Inflammatory macrophage (primary cell): ENCODE measurements at regions not wholly inside any gene's neighbourhood (a gene's known extent, or its start where the extent isn't known, plus 50 kb on each side); places are given as distances from the start of the nearest gene placed in this dataset.
A peak's percentile ranks its signal among the peaks of the same experiment; 100 is the strongest.

Experiments used
- DNase-seq, 2 donors: peaks; one replicate each; pipeline ENCODE4 v3.0.0-alpha.2; 2020 to 2022

DNA sequence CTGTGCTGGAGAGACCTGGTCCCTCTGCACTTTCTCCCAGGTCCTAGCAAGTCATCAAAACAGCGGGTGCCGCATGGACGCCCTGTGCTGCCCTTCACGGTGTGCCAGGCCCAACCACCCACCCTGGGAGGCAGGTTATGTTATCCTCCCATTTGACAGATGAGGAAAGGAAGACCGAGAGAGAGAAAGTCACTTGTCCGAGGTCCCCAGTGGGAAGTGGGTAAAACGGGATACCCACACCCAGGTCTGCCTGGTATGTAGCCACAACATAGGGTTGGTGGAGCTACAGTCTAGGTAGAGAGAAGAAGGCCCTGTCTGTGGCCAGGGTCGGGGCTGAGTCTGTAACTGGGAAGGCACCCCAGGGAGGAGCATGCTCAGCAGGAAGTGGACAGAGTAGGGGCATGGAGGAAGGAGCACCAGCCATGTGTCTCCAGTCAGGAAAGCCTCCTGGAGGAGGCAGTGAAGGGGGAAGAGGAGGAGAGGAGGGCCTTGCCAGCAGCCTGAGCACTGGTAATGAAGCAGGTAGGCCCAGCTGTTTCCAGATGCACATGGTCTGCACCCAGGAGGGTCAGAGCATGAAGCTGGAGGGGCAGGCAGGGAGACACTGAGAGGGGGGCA is 98.4 kb downstream of the ZFP36L2 start:
- DNase-seq = peak; percentile 33 to 42

DNA sequence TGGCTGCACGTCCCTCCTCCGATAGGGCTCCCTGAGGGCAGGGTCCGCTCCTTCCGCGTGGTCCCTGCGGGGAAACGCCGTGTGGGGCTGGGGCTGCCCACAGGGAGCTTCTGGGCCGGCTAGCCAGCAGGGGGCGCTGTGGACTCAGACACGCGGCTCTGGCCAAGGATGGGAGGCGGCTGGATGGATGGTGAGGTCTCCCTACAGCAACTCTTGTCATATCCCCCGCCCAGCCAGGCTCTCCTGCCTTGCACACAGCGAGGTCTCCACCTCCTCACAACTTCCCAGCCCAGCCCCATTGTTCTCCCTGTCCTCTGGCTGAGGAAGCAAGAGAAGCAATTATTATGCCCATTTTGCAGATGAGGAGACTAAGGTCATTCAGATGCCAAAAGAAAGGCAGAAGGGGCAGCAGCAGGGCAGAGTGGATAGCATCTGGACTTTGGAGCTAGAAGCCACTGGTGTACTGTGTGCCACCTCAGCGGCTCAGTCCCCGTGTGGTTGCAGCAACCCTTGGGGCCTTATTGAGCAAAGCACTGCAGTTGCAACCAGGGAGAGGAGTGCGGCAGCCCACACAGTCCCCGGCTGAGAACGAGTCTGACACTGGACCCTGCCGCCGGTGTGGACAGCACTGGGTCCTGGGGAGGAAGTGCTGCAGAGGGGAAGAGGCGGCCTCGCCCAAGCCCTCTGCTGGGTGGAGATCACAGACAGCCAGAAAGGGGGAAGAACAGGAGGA is 99.0 kb downstream of the ZFP36L2 start:
- DNase-seq = peak; percentile 98

DNA sequence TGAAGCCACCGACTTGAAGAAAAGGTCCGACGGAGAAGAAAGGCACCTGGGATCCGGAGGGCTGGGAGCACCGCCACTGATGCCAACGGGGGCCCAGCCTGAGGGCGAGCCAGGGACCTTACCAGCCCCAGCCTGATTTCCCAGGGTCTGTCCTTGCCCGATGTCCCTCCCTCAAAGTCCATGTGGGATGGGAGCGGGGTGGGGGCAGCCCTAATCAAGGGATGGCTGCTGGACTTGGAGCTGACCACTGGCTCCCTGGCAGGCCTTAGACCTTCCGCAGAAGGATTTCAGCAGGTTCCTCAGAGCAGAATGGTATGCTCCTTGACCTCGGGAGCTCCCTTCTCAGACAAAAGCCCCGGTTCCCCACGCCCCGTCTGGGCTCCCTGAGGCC is 99.6 kb downstream of the ZFP36L2 start:
- no peak for DNase-seq

DNA sequence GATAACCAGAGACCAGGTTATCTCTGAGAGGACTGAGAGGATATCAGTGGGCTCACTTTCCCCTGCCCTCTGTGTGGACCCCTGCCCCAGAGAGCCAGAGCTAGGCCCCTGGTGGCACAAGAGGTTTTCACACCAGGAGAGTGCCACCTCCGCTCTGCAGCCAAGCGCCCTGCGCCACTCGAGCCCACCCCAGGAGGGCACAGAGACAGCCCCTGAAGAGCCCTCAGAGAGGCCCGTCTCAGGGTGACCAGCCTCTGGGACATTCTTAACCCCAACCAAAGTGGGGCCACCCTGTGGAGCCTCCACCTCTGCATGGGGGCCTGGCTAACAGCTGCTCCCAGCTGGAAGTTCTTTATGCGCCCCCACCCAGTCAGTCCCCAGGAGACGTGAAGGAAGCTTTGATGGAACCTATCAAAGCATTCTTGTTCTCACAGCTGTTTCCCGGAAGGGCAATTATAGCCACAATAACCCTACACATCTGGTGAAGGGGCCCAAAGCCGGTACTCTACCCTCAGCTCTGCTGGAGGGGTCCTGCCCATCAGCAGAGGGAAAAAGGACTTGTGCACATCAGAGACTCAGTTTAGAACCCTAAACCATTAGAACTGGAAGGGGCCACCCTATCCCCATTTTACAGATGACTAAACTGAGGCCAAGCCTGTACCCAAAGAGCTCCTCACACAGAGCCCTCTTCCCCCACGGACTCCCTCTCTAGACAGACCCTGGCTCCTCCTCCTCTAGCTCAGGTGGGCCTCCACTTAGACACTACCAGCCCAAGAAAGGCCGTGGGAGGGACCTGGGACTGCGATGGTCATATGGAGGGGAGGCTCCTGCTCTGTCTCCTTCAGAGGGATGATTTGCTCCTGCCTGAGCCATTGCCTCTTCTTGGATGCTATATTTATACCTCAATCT is 101.1 kb downstream of the ZFP36L2 start:
- DNase-seq = no peak

DNA sequence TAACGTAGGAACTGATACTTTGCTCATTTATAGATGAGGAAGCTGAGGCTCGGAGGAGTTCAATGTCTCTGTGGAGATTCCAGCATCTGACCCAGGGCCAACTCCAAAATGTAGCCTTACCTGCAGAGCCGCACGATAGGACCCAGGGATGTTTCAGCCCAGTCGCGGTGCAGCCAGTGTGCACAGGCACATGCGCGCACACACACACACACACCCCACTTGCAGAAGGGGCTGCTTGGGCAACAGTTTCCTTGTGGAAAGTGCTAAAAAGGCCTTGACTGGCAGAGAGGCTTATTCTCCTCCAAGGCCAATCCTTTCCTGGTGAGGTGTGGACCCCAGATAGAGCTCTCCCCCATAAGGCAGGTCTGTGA is 101.7 kb downstream of the ZFP36L2 start:
- no peak for DNase-seq

DNA sequence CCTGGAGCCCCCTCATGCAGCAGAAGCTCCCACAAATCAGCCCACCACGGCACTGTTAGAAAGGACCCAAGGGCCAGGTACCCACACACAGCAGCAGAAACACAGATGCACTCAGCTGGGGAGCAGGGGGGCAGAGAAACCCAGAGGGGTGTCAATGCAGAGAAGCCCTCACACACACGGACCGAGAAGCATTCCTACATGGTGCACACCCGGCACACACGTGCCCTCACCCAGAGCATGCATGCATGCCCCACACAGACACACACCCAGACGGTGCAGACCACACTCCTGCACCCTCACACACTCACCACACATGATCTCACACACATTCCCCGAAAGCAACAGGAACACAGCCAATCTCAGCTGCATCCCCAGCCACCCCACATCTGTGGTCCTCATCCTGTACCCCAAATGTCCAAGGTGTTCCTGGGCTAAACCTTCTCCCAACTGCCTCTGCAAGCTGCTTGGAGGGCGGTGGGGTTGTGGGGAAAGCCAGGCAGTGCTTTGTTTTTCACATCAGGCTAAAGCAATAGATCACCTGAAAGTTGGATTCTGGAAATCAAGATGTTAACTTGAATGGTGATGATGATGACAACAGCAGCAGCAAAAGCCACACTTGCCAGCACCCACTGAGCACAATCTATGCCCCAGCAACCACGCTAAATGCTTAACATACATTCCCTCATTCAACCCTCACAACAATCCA is 102.3 kb downstream of the ZFP36L2 start:
- no peak for DNase-seq

DNA sequence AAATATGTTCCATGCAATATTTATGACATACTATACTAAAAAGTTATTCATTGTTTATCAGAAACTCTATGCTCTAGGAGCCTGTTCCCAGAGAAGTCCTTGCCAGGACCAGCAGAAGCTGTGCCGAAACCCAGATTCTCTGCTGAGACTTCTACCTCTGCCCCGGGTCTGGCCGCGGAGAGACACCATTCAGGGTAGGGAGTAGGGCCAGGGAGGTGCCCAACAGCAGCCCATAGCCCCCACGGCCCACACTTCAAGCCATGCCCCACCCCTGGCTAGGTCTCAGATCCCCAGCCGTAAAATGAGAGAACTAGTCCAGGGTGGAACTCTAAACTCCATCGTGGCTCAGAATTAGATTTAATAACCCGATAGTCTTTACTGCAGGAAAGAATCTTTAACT is 102.9 kb downstream of the ZFP36L2 start:
- no peak for DNase-seq

DNA sequence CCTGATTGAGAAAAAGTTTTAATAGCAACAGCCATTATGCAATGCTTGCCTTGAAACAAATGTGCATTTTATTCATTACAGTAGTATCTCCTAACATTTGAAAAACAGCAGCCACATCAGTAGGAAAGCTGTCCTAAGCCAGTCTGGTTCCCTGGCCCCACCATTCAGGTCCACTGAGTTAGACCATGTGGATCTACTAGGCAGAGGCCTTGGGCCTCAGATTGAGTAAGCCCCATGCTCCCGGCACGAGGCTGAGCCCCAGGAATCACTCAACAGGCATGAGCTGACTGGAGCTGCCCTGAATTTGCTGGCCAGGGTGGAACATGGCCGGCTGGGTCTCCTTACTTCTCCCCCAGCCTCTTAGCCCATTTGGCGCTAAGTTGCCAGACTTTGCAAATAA is 103.4 kb downstream of the ZFP36L2 start:
- no peak for DNase-seq

DNA sequence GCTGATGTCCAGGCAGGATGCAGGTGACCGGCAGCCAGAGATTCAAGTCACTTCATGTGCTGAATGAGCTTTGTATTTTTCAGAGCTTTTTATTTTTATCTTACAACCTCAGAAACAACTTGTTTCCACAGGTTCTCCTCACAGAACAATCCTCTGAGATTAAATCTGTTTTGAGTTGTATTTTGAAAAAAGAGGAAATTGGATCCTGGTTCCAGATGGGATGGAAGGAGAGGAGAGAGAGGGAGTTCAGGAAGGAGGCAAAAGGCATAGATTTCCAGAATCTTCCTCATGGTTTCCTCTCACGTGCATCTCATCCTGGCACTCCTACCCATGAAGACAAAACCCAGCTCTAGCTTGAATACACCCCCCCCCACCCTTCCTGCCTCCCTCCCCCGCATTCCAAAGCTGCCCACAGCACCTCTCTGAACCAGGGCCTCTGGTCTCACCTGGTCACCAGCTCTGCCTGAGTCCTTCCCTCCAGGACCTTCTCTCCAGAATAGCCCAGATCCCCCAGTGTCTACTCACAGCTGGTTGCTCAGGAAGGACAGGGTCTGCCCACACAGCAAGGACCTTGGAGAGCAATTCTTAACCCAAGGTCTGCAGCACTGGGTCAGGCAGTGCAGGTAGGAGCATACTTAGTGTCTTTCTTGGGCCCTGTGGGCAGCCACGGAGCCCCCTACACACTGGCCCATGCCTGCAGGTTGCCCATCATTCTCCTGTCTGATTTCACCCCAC is 104.7 kb downstream of the ZFP36L2 start:
- no peak for DNase-seq

DNA sequence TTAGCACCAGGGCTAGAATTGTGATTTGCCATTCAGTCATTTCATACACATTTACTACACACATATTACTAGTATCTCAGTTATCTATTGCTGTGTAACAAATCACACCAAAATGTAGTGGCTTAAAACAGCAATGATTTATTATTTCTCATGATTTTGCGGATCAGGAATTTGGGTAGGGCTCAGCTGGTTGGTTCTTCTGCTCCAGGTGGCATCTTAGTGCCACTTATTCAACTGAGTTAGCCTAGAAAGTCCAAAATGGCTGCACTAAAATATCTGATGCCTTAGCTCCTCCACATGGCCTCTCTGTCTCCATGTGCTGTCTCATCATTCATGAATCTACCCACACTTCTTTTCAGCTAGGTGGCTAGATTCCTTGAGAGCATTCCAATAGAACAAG is 107.1 kb downstream of the ZFP36L2 start:
- DNase-seq = no peak

DNA sequence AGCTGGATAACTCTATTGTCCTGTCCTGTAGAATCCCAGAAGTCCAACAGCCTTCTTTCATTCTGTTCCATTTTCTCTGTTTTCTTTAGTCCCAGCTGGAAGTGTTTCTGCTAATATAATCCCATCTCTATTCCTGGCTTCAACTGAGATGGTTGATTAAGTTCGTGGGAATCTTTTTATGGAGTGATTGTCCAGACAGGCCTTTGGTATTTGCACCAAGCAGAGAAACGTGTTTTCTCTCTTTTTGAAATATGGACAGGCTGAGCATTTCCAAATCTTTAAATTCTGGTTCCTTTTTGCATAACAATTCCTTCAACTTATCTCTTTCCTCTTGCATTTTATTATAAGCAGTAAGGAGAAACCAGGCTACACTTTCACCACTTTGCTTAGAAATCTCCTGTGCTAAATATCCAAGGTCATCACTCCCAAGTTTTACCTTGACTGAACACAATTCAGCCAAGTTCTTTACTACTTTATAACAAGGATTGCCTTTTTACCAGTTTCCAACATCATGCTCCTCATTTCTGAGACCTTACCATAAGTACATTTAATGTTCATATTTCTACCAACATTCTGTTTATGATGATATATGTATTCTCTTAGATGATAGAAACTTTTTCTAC is 108.8 kb downstream of the ZFP36L2 start:
- no peak for DNase-seq

DNA sequence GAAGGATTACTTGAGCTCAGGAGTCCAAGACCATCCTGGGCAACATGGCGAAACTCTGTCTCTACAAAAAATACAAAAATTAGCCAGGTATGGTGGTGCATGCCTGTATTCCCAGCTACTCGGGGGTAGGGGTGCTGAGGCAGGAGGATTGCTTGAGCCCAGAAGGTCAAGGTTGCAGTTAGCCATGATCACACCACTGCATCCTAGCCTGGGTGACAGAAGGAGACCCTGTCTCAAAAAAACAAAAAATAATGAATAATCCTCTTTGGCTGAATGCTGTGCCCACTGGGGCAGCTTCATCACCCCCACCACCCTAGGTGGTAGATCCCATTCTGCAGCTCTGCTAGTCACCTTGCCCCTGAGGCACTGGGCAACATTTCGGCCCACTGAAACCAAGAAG is 109.4 kb downstream of the ZFP36L2 start:
- no peak for DNase-seq

DNA sequence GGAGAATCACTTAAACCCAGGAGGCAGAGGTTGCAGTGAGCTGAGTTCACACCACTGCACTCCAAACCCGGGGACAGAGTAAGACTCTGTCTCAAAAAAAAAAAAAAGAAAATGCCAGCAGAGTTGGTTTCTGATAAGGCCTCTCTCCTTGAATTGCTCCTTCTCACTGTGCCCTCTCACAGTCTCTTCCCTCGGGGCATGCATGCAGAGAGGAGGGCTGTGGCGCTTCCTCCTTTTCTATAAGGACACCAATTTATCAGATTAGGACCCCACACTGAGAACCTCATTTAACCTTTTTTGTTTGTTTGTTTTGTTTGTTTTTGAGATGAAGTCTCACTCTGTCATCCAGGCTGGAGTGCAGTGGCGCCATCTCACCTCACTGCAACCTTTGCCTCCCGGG is 110.5 kb downstream of the ZFP36L2 start:
- DNase-seq = no peak

DNA sequence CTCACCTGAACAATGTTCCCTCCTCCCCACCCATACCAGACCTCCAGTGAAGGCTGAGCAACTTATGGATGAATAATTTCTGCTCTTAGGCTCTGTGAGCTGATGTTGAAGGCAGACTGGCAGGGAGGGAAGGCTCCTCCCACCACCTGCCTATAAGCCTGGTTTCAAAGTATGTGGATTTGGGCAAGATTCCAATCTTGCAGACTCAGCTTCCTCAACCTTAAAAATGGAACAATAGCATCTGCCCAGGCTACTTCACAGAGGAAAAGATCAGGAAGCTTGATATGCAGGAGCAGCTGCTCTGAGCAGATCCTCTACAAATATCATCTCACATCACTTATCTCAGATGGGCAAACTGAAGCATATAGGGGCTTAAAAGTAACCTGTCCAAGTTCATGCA is 112.2 kb downstream of the ZFP36L2 start:
- no peak for DNase-seq

DNA sequence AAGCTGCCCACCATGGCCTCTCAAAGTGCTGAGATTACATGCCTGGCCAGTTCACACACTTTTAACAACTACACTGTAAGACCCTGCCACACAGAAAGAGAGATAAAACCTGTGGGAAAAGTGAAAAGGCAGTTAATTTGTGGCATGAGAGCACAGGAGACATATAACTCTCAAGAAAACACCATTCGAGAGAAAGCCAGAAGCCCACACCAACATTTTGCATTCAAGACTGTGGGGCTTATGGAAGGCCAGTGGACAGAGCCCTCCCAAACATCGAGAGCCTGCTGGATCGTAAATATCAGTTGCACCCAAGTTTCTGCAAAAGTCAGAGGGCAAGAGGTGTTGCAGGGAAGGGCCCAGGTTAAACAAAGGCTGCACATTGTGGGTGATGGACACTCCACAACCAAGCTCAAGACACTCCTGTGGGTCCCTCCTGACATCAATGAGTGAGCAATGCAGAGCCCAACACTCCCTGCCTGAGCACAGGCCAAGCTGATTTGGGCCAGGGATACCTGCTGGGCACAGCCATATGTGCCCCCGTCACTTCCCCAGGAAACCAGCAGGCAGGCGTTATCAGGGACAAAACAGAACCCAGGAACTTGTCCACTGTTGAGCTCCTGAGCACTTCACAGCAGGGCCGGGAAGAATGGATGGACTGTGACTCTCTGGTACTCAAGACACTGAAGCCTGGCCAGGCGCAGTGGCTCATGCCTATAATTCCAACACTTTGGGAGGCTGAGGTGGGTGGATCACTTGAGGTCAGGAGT is 114.4 kb downstream of the ZFP36L2 start:
- no peak for DNase-seq

DNA sequence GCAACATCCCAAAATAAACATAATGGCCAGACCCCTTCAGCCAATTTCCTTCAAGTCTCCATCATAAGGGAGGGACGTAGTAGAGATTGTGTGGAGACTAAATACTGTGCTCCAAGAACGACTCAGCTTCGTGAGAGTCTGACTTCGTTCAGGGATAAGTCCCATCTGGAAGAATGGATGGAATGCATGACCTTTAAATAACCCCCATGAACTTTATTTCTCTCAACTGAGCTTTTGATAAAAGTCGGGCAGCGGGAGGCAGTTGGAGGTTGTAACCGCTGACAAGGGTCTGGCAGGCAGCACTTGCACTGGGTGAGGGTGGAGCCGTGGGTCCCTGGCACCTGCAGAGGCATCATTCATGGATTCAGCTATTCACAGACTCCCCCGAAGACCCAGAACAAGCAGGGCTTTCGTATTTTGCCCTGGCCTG is 115.9 kb downstream of the ZFP36L2 start:
- no peak for DNase-seq

DNA sequence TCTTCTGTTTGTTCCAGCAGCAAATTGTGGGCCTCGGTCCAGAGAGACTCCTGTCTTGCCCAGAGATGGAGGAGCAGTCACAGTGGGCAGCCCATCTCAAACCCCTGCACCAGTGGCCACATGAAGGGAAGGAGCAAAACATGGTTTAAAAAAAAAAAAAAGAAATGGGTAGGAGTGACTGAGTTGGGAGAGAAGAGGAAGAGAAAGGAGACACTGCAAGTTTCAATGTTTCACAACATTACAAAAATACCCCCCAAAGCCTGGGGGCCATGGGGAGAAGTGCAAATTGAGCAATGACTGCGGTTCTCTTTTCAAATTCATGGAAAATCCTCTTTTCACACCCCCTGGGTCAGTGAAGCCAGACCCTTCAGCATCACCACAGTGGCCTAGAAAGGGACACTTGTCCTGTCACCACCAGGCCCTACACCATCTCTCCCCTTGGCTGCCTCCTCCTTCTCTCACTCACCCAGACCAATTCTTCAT is 117.1 kb downstream of the ZFP36L2 start:
- DNase-seq = peak; percentile 89 to 94

DNA sequence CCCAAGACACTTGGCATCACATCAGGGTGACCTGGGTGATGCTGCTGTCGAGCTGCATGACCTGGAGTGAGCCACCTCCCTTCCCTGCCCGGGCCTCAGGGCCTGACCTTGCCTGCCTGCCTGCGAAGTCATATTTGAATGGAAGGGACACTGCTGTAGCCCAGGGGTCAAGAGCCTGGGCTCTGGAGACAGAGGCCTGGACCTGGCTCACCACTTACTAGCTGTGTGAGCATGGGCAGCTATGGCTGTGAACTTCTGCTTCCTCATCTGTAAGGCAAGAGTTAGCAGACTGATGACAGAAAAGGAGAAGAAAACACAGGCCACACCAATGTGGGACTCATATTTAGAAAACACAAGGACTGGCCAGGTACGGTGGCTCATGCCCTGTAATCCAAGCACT is 118.7 kb downstream of the ZFP36L2 start:
- DNase-seq = peak; percentile 68 to 80

DNA sequence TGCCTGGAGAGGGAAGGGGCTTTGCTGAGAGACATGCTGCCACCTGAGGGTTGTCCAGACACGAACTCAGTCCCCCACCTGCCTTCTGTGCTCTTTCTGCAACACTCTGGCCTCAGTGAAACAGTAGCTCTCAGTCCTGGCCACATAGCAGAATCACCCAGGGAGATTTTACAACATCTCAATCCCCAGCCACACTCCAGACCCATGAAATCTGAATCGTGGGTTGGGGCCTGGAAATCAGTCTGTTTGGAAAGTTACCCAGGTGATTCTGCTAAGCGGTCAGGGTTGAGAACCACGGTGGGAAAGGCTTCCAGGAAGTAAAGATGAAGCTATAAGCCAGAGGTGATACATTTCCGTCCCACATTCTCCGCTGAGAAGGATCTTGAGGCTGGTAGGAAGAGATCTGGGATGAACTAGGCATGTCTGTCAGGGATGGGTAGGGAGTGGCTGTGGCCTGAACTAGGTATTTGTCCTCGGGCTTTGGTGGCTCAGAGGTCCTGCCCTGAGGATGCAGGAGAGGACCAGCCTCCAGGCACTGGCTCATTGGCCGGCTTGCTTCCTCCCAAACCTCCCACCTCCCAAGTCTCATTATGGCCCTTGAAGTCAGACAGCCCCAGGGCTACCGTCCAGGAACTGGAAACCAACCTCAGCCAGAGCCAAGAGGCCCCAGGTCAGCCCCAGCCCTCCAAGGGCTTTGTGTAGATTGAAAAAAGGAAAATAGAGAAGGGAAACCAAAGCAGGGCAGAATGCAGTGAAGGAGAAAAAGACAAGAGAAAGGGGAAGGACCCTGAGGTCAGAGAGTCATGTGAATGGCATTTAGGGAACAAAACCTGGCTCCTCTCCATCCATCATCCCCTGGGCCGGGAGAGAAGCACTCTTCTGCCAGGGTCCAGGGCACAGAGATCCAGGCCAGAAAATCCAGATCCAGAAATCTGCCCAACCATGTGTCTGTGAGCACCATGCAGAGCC is 119.6 kb downstream of the ZFP36L2 start:
- peak; percentile 41 to 78 for DNase-seq
